GM04504 (cell line): ENCODE measurements at regions not wholly inside any gene's neighbourhood (a gene's known extent, or its start where the extent isn't known, plus 50 kb on each side); places are given as distances from the start of the nearest gene placed in this dataset.
"Not testable (repeated sequence)": the region's sequence is repeated elsewhere in the genome, so short reads cannot be mapped to it uniquely, and the experiment has no call there.

Experiments
- DNase-seq: peaks from one replicate; pipeline ENCODE4 v3.0.0-alpha.2; 2012; ENCODE audit warnings: low read depth

GRCh38 chr1:232579958-232580941, 49.7 kb downstream of the SIPA1L2 start:
- DNase-seq, result no peak

GRCh38 chr1:232579466-232579865, 50.5 kb downstream of the SIPA1L2 start:
- DNase-seq, result no peak

- no peak for DNase-seq
Observed at GRCh38 chr1:232578651-232579195, 51.2 kb downstream of the SIPA1L2 start.

- DNase-seq, result no peak
Observed at GRCh38 chr1:232577772-232578171, 52.2 kb downstream of the SIPA1L2 start.

DNA sequence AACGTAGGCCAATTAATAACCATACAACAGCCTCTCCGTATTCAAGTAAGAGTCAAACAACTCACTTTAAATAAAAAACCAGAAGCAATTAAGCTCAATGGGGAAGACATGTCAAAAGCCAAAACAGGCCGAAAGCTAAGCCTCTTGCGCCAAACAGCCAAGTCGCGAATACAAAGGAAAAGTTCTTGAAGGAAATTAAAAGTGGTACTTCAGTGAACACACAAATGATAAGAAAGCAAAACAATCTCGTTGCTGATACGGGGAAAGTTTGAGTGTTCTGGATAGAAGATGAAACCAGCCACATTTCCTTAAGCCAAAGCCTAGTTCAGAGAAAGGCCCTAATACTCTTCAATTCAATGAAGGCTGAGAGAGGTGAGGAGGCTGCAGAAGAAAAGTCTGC, 53.4 kb downstream of the SIPA1L2 start:
- DNase-seq, result no peak

- DNase-seq, result no peak
Observed at GRCh38 chr1:232575763-232576040, 54.2 kb downstream of the SIPA1L2 start.

GRCh38 chr1:232574889-232575762, 54.8 kb downstream of the SIPA1L2 start:
- no peak for DNase-seq

GRCh38 chr1:232574077-232574476, 55.9 kb downstream of the SIPA1L2 start:
- DNase-seq, result no peak

- DNase-seq, result no peak
Observed at GRCh38 chr1:232571523-232571922, 58.4 kb downstream of the SIPA1L2 start.

- DNase-seq, result no peak
Observed at GRCh38 chr1:232570007-232570406, 59.9 kb downstream of the SIPA1L2 start.

GRCh38 chr1:232569554-232569921, 60.4 kb downstream of the SIPA1L2 start:
- not testable (repeated sequence) for DNase-seq

- no peak for DNase-seq
Observed at GRCh38 chr1:232568906-232569553, 60.9 kb downstream of the SIPA1L2 start.

GRCh38 chr1:232568331-232568852, 61.5 kb downstream of the SIPA1L2 start:
- peak; percentile 53 for DNase-seq

- no peak for DNase-seq
Observed at GRCh38 chr1:232566093-232566492, 63.8 kb downstream of the SIPA1L2 start.

DNA sequence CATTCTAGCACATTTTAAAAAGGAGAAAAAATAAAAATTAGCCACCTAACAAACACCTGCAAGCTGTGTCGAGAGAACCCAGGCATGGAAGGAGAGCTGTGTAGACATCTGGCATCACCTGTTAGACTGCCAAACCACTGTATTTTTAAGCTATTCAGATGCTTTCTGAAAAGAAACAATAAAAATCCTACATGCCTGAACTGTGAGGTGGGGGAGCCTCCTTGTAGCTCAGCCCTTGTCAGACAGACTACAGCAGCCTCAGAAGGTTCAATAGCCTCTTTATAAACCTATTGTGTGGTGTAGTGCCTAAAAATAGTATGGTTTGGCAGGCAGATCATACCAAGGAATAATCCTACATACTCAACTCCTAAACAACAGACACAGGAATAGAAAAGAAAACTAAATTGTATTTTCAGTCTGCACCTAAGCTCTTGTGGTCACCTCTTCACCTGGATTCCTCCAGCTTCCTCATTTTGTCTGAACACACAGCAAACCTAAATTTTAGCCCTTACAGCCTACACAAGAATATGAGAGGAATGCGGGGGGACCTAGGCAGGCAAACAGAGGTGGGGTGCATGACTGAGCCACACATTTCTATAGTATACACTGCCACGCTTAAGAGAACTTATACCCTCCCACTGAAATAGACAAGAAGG, 67.0 kb downstream of the SIPA1L2 start:
- no peak for DNase-seq

- DNase-seq, result no peak
Observed at GRCh38 chr1:232561381-232561780, 68.6 kb downstream of the SIPA1L2 start.

DNA sequence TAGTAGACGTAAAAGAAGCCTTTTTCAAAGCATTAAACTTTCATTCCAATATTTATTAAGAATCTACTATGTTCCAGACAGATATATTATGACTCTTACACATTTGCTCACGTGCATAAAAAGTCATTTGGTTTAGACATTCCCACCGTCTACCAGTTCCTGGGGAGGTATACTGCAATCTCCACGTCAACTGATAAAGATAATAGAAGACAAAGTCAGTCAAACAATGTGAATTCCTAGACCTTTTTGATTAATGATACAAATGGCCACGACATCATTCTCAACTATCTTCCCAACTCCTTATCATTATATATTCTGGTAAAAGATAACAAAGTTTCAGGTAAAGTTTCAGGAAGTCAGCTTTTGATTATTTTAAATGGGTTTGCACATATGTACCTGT, 69.0 kb downstream of the SIPA1L2 start:
- no peak for DNase-seq

- no peak for DNase-seq
Observed at GRCh38 chr1:232558954-232559353, 71.0 kb downstream of the SIPA1L2 start.

DNA sequence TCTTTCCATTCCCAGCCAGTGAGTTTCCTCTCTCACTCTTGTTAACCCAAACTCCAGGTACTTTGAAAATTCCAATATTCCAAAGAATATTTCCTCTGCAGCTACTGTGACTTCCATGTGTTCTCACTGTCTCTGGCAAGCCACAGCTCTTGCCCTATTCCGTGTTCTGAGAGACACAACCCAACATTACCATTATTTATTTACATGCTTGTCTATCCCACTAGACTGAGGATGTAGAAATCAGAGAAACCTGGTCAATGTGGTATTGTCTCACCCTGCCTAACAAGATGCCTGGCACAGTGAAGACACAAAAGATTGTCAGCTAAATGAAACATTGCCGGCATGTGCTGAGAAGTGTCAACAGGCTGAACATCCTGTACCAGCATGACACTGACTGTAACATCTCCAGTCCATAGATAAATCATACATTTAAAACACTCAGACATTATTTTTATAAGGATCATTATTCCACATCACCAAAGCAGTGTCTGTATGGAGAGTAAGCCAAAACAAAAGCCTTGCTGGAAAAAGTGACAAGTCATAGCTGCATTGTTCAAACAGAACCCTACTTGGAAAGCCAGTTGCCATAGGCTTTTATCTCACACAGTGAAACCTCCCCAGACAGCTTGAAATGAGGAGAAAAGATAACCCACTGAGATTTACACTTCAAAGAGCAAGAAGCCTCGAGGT, 72.3 kb downstream of the SIPA1L2 start:
- no peak for DNase-seq

- DNase-seq, result no peak
Observed at GRCh38 chr1:232557096-232557495, 72.8 kb downstream of the SIPA1L2 start.

DNA sequence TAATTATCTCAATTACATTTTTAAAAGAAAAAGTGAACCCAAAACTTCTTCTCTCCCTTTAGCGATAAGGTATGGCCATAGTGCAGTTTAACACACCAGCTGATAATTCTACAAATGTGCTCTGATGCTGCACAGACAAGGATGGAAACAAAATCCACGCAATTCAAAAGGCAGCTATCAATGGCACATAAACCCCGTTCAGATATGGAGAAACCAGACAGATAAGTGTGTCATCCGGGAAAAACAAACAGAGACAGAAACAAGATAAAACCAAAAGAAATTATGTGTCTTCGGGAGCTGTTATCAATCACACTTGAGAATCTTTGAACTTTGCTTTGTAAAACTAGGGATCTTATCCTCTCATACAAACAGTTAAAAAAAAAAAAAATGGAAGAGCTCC, 73.6 kb downstream of the SIPA1L2 start:
- no peak for DNase-seq
